ENCODE measurements at regions not wholly inside any gene's neighbourhood (a gene's known extent, or its start where the extent isn't known, plus 50 kb on each side); places are given as distances from the start of the nearest gene placed in this dataset.

DNA sequence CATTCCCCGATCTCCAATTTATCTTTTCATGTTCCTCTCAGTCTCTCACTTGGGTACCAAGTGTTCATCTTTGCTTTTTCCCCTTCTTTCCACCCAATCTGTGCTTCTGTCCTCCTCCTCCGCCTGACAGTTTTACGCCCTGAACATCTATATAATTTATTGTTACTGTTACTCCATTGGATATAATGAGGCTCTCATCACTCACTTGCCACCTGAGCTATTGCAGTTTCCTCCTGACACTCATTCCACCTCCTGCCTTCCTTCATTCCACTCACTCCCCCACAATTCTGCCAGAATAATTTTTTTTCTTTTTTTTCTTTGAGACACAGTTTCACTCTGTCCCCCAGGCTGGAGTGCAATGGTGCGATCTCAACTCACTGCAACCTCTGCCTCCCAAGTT, 77.6 kb upstream of the SORBS2 start:
- TF ChIP-seq, protein P1, sequence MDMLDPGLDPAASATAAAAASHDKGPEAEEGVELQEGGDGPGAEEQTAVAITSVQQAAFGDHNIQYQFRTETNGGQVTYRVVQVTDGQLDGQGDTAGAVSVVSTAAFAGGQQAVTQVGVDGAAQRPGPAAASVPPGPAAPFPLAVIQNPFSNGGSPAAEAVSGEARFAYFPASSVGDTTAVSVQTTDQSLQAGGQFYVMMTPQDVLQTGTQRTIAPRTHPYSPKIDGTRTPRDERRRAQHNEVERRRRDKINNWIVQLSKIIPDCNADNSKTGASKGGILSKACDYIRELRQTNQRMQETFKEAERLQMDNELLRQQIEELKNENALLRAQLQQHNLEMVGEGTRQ (CRISPR knock-in tag; IDR thresholded peaks at IDR 0.05): no peak
- TF ChIP-seq CREB1 (CRISPR knock-in tag; IDR thresholded peaks at IDR 0.05) (no peak), TEAD1 (CRISPR knock-in tag; IDR thresholded peaks at IDR 0.05) (no peak), TCF7 (CRISPR knock-in tag; IDR thresholded peaks at IDR 0.05; ENCODE audit: low read depth) (no peak)
- TF ChIP-seq, protein P2, sequence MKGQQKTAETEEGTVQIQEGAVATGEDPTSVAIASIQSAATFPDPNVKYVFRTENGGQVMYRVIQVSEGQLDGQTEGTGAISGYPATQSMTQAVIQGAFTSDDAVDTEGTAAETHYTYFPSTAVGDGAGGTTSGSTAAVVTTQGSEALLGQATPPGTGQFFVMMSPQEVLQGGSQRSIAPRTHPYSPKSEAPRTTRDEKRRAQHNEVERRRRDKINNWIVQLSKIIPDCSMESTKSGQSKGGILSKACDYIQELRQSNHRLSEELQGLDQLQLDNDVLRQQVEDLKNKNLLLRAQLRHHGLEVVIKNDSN (CRISPR knock-in tag; IDR thresholded peaks at IDR 0.05): no peak
- TF ChIP-seq, protein P3, sequence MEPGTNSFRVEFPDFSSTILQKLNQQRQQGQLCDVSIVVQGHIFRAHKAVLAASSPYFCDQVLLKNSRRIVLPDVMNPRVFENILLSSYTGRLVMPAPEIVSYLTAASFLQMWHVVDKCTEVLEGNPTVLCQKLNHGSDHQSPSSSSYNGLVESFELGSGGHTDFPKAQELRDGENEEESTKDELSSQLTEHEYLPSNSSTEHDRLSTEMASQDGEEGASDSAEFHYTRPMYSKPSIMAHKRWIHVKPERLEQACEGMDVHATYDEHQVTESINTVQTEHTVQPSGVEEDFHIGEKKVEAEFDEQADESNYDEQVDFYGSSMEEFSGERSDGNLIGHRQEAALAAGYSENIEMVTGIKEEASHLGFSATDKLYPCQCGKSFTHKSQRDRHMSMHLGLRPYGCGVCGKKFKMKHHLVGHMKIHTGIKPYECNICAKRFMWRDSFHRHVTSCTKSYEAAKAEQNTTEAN (CRISPR knock-in tag; IDR thresholded peaks at IDR 0.05): no peak
- TF ChIP-seq, protein P4, sequence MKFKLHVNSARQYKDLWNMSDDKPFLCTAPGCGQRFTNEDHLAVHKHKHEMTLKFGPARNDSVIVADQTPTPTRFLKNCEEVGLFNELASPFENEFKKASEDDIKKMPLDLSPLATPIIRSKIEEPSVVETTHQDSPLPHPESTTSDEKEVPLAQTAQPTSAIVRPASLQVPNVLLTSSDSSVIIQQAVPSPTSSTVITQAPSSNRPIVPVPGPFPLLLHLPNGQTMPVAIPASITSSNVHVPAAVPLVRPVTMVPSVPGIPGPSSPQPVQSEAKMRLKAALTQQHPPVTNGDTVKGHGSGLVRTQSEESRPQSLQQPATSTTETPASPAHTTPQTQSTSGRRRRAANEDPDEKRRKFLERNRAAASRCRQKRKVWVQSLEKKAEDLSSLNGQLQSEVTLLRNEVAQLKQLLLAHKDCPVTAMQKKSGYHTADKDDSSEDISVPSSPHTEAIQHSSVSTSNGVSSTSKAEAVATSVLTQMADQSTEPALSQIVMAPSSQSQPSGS (CRISPR knock-in tag; IDR thresholded peaks at IDR 0.05; ENCODE audit: borderline replicate concordance, low read depth): no peak
- TF ChIP-seq, protein P5, sequence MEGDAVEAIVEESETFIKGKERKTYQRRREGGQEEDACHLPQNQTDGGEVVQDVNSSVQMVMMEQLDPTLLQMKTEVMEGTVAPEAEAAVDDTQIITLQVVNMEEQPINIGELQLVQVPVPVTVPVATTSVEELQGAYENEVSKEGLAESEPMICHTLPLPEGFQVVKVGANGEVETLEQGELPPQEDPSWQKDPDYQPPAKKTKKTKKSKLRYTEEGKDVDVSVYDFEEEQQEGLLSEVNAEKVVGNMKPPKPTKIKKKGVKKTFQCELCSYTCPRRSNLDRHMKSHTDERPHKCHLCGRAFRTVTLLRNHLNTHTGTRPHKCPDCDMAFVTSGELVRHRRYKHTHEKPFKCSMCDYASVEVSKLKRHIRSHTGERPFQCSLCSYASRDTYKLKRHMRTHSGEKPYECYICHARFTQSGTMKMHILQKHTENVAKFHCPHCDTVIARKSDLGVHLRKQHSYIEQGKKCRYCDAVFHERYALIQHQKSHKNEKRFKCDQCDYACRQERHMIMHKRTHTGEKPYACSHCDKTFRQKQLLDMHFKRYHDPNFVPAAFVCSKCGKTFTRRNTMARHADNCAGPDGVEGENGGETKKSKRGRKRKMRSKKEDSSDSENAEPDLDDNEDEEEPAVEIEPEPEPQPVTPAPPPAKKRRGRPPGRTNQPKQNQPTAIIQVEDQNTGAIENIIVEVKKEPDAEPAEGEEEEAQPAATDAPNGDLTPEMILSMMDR (IDR thresholded peaks at IDR 0.05): no peak
